SU-DHL-6 (cell line): ENCODE measurements at regions not wholly inside any gene's neighbourhood (a gene's known extent, or its start where the extent isn't known, plus 50 kb on each side); places are given as distances from the start of the nearest gene placed in this dataset.

ENCODE experiments used
- CTCF ChIP-seq: fragments of 200-600 bp; sonication (generic); IDR thresholded peaks from one replicate; pipeline ENCODE4 v1.5.1; 2017; ENCODE audit warnings: antibody characterized with exemption, mild to moderate bottlenecking, low read length, moderate library complexity; ENCODE audit not compliant: insufficient read depth, poor library complexity, severe bottlenecking
- EZH2phosphoT487 ChIP-seq: fragments of 200-600 bp; sonication (generic), shearing (Covaris generic); conservative IDR thresholded peaks from 2 replicates; pipeline ENCODE4 v1.6.1; 2018; ENCODE audit warnings: mild to moderate bottlenecking, antibody characterized with exemption, low read length, moderate library complexity, mixed read lengths

DNA sequence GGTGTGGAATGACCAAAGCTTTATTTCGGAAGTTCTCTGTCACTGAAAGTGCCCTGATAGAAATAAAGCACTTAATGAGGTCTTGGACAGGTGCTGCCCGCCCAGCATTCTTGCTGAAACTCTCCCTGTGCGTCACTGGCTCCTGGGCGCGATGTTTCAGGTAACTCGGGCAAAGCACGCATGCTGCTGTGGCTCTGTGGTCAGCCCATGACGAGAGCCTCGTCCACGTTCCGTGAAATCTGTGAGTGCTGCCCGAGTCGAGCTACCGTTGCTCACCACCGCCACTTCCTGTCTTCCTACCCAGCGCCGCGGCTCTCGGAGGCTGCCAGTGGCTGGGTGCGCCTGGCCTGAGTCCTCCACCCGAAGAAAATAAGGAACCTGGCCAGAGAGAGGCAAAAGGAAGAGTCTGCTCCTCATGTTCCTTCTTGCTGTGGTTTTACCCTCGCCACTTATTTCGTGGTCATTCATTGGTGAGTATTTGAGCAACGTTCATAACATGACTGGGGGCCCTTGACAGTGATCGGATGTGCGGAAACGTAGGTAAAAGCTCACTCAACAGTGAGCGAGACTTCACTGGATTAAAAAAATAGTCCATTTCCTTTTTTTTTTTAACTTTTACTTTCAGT lies 95.5 kb downstream of the MAP3K8 start:
- TF ChIP-seq EZH2phosphoT487: no peak
- no peak for TF ChIP-seq CTCF
